Peyer's patch (tissue), 4 donors: ENCODE measurements at regions not wholly inside any gene's neighbourhood (a gene's known extent, or its start where the extent isn't known, plus 50 kb on each side); places are given as distances from the start of the nearest gene placed in this dataset.
"Not testable (repeated sequence)": the region's sequence is repeated elsewhere in the genome, so short reads cannot be mapped to it uniquely, and the experiment has no call there.

Experiments
- DNase-seq, 3 donors: peaks; one replicate each; pipeline ENCODE4 v3.0.0-alpha.2; 2017 to 2019
- H3K27ac ChIP-seq, 4 donors: fragments of 200-600 bp; sonication (generic); one replicate each; pipeline ENCODE4 v1.5.1; 2016 to 2019
- H3K27me3 ChIP-seq, 2 donors: fragments of 200-600 bp; sonication (generic); one replicate each; pipeline ENCODE4 v1.5.1; 2019
- H3K36me3 ChIP-seq, 3 donors: fragments of 200-600 bp; sonication (generic); one replicate each; pipeline ENCODE4 v1.5.1; 2016 to 2019
- H3K4me1 ChIP-seq, 4 donors: fragments of 200-600 bp; sonication (generic); one replicate each; pipeline ENCODE4 v1.5.1; 2016 to 2019
- H3K4me3 ChIP-seq, 4 donors: fragments of 200-600 bp; sonication (generic); 1 replicate in 3 of 4; 2 replicates in 1 of 4; pipeline ENCODE4 v1.5.1; 2016 to 2019; ENCODE audit warnings: mild to moderate bottlenecking in 1 of 4
- H3K9me3 ChIP-seq, 4 donors: fragments of 200-600 bp; sonication (generic); one replicate each; pipeline ENCODE4 v1.5.1; 2016 to 2019; ENCODE audit warnings: mild to moderate bottlenecking in 1 of 4

- H3K36me3 ChIP-seq, DNase-seq, H3K27me3 ChIP-seq, H3K4me3 ChIP-seq, H3K27ac ChIP-seq, H3K9me3 ChIP-seq, H3K4me1 ChIP-seq: not testable (repeated sequence)
These were observed 479.0 kb downstream of the TUBA3C start for GRCh38 chr13:18702464-18703247.

GRCh38 chr13:18698332-18698731 lies 483.3 kb downstream of the TUBA3C start:
- H3K36me3 ChIP-seq, H3K27ac ChIP-seq, DNase-seq, H3K4me1 ChIP-seq, H3K4me3 ChIP-seq, H3K27me3 ChIP-seq, H3K9me3 ChIP-seq: not testable (repeated sequence)

- H3K36me3 ChIP-seq, H3K4me3 ChIP-seq, H3K27me3 ChIP-seq, H3K9me3 ChIP-seq, H3K4me1 ChIP-seq, DNase-seq, H3K27ac ChIP-seq: not testable (repeated sequence)
These were observed 483.8 kb downstream of the TUBA3C start for GRCh38 chr13:18697851-18698250.

DNA sequence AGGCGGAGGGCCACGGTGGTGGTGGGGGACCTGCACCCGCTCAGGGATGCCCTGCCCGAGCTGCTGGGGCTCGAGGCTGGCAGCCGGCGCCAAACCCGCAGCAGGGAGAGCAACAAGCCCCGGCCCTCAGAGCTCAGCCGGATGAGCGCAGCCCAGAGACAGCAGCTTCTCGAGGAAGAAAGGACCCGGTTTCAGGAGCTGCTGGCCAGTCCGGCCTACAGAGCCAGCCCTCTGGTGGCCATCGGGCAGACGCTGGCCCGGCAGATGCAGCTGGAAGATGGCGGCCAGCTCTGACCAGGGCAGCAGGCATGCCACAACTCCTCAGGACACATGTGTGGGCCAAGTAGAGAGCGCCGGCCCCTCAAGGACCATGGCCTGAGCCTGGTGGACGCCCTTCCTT lies 484.4 kb downstream of the TUBA3C start:
- not testable (repeated sequence) for H3K4me3 ChIP-seq, H3K4me1 ChIP-seq, H3K9me3 ChIP-seq, H3K27me3 ChIP-seq, H3K36me3 ChIP-seq, DNase-seq, H3K27ac ChIP-seq

- H3K27ac ChIP-seq, H3K27me3 ChIP-seq, H3K4me1 ChIP-seq, H3K36me3 ChIP-seq, H3K4me3 ChIP-seq, H3K9me3 ChIP-seq, DNase-seq: not testable (repeated sequence)
These were observed 504.2 kb downstream of the TUBA3C start for GRCh38 chr13:18677403-18677802.

- H3K27ac ChIP-seq, H3K27me3 ChIP-seq, DNase-seq, H3K36me3 ChIP-seq, H3K9me3 ChIP-seq, H3K4me1 ChIP-seq, H3K4me3 ChIP-seq: not testable (repeated sequence)
These were observed 506.4 kb downstream of the TUBA3C start for GRCh38 chr13:18675268-18675667.

GRCh38 chr13:18673794-18674193 lies 507.8 kb downstream of the TUBA3C start:
- not testable (repeated sequence) for H3K27me3 ChIP-seq, H3K9me3 ChIP-seq, DNase-seq, H3K36me3 ChIP-seq, H3K27ac ChIP-seq, H3K4me1 ChIP-seq, H3K4me3 ChIP-seq

DNA sequence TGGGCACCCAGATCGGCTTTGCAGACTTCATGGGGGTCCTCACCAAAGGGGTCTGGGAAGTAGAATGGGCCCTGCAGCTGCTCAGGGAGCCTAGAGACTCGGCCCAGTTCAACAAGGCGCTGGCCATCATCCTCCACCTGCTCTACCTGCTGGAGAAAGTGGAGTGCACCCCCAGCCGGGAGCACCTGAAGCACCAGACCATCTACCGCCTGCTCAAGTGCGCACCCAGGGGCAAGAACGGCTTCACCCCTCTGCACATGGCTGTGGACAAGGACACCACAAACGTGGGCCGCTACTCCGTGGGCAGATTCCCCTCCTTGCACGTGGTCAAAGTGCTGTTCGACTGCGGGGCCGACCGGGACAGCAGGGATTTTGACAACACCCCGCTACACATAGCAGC lies 515.0 kb downstream of the TUBA3C start:
- DNase-seq, H3K9me3 ChIP-seq, H3K36me3 ChIP-seq, H3K27me3 ChIP-seq, H3K4me1 ChIP-seq, H3K27ac ChIP-seq, H3K4me3 ChIP-seq: not testable (repeated sequence)

DNA sequence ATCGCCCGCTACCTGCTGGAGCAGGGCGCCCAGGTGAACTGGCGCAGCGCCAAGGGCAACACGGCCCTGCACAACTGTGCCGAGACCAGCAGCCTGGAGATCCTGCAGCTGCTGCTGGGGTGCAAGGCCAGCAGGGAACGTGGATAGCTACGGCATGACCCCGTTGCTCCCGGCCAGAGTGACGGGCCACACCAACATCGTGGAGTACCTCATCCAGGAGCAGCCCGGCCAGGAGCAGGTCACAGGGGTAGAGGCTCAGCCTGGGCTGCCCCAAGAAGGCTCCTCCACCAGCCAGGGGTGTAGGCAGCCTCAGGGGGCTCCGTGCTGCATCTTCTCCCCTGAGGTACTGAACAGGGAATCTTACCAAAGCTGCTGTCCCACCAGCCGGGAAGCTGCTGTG lies 515.9 kb downstream of the TUBA3C start:
- not testable (repeated sequence) for H3K9me3 ChIP-seq, H3K4me1 ChIP-seq, H3K36me3 ChIP-seq, H3K27ac ChIP-seq, H3K27me3 ChIP-seq, H3K4me3 ChIP-seq
- peak in 1 of 3 donors; percentile 14 for DNase-seq

GRCh38 chr13:18665124-18665523 lies 516.5 kb downstream of the TUBA3C start:
- H3K36me3 ChIP-seq, DNase-seq, H3K9me3 ChIP-seq, H3K27ac ChIP-seq, H3K4me1 ChIP-seq, H3K4me3 ChIP-seq, H3K27me3 ChIP-seq: not testable (repeated sequence)

DNA sequence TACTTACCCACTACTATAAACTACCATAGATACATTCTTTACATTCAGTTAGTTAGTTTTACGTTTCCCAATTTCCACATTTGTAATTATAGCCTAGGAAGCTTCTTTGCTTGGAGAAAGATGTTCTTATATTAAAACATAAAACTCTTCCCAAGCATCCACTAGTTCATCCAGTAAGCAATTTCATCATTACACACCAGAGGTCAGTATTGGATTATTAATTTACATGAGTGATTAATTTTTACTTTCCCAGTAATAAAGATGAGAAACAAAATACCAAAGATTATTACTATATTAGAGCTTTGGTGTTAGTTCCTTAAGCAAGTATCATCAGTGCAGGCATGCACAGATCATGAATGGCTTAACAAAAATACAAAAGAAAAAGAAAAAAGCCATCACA lies 518.4 kb downstream of the TUBA3C start:
- not testable (repeated sequence) for H3K27ac ChIP-seq, H3K9me3 ChIP-seq, H3K4me3 ChIP-seq, H3K4me1 ChIP-seq, H3K27me3 ChIP-seq, H3K36me3 ChIP-seq, DNase-seq

- H3K4me1 ChIP-seq, H3K36me3 ChIP-seq, H3K27me3 ChIP-seq, H3K4me3 ChIP-seq, H3K9me3 ChIP-seq, H3K27ac ChIP-seq: not testable (repeated sequence)
- peak in 1 of 3 donors; percentile 48 for DNase-seq
These were observed 537.9 kb downstream of the TUBA3C start for GRCh38 chr13:18643644-18644172.

DNA sequence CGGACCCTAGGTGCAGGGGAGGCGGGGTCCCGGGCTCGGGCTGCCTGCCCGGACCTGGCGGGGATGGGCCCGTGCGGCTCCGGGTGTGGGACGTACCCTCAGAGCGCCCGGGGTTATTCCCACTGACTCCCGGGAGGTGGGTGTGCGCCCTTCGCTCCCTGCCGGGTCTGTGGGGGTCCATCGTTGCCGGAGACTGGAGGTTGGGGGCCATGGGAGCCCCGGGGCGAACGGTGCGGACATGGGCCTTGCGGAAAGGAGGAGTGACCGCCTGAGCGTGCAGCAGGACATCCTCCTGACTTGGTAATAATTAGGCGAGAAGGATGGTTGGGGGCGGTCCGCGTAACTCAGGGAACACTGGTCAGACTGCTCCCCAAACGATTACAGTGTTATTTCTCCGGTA lies 552.7 kb downstream of the TUBA3C start:
- not testable (repeated sequence) for H3K27ac ChIP-seq, H3K36me3 ChIP-seq, DNase-seq, H3K4me1 ChIP-seq, H3K27me3 ChIP-seq, H3K4me3 ChIP-seq, H3K9me3 ChIP-seq
